SK-N-SH treated with all-trans-retinoic acid at 6 μM for 48 hours (cell line): ENCODE measurements at regions not wholly inside any gene's neighbourhood (a gene's known extent, or its start where the extent isn't known, plus 50 kb on each side); places are given as distances from the start of the nearest gene placed in this dataset.

Source experiments
- GLIS3 ChIP-seq: fragments of 250-450 bp; sonication (Bioruptor Pico); IDR thresholded peaks from 2 replicates; pipeline ENCODE4 v1.5.0; 2020; ENCODE audit warnings: mild to moderate bottlenecking, moderate library complexity
- TF ChIP-seq, protein P1 (sequence below): fragments of 250-450 bp; sonication (Bioruptor Pico); IDR thresholded peaks from 2 replicates; pipeline ENCODE4 v1.8.0; 2020; ENCODE audit warnings: mild to moderate bottlenecking, moderate library complexity, borderline replicate concordance

- TF ChIP-seq, protein P1, sequence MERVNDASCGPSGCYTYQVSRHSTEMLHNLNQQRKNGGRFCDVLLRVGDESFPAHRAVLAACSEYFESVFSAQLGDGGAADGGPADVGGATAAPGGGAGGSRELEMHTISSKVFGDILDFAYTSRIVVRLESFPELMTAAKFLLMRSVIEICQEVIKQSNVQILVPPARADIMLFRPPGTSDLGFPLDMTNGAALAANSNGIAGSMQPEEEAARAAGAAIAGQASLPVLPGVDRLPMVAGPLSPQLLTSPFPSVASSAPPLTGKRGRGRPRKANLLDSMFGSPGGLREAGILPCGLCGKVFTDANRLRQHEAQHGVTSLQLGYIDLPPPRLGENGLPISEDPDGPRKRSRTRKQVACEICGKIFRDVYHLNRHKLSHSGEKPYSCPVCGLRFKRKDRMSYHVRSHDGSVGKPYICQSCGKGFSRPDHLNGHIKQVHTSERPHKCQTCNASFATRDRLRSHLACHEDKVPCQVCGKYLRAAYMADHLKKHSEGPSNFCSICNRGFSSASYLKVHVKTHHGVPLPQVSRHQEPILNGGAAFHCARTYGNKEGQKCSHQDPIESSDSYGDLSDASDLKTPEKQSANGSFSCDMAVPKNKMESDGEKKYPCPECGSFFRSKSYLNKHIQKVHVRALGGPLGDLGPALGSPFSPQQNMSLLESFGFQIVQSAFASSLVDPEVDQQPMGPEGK (CRISPR knock-in tag) = no peak
- TF ChIP-seq GLIS3 (CRISPR knock-in tag) = no peak
Observed at GRCh38 chr7:106735637-106736036, 74.7 kb upstream of the CCDC71L start.
